HG03521 (cell line): ENCODE measurements at regions not wholly inside any gene's neighbourhood (a gene's known extent, or its start where the extent isn't known, plus 50 kb on each side); places are given as distances from the start of the nearest gene placed in this dataset.
"Not testable (repeated sequence)": the region's sequence is repeated elsewhere in the genome, so short reads cannot be mapped to it uniquely, and the experiment has no call there.

Experiments
- ATAC-seq: cut with Tn5 transposase; IDR thresholded peaks from one replicate; pipeline ENCODE4 v1.9.1; 2021; ENCODE audit warnings: mild to moderate bottlenecking, moderate library complexity; ENCODE audit not compliant: unreplicated experiment

DNA sequence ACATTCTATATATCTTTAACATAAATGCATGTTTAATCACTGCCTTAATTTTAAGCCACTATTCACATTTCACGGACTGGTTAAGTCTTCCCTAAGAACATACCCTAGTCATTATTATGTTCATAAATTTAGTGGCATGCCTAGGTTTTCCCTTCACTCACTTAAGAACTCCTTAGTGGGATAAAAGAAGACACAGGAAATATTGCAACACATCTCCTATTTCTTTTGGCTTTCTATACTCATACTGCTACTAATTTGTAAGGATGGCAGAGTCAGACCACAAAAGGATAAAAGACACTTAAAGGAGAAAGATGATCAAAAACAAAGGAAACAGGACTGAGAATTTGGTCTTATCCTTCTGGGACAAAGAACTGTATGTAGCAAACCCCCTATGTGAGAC, 951.4 kb downstream of the SORCS3 start:
- no peak for ATAC-seq

DNA sequence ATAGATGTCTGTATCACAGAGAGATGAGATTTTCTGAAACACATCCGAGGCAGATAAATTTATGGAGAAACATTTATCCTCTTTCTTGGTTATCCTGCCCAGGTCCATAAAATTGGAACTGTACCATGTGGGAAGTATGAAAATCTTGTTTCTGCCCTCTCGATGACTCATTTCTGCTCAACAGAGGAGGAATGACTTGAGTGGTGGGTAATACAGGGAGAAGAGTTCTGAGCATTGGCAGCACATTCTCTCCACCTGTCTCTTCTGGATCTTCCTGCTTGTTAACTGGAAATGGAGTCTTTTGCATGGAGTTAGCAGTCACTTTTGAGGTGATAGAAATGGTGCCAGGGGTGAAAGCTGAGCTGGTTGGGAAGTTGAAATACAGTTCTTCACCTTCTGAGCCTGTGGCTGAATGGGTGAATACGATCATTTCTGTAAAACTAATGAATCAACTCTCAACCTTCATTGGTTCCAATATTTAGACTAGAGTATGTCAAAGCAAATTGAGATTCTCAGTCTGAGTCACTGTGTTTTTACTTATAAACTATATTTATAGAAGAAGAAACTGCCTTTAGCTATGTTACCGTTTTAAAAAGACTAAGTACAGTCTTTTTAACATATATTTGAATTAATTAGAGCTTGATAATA, 945.5 kb downstream of the SORCS3 start:
- ATAC-seq = no peak

DNA sequence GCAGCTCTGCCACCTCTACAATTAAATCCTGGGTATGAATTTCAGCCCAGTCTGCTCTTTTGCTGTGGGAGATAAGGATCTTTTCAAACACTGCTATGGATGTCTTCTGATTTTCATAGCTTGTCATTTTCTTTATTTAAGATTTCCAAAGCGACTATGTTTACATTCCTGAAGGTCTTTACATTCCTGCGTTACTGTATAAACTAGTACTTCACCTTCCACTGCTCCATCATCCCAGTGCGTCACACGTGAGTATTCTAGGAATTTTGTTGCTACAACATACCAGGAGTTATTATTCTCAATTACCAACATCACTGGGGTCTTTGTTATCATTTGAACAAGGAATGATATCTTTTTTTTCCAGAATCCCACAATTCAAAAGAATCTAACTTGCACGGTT, 944.7 kb downstream of the SORCS3 start:
- no peak for ATAC-seq

DNA sequence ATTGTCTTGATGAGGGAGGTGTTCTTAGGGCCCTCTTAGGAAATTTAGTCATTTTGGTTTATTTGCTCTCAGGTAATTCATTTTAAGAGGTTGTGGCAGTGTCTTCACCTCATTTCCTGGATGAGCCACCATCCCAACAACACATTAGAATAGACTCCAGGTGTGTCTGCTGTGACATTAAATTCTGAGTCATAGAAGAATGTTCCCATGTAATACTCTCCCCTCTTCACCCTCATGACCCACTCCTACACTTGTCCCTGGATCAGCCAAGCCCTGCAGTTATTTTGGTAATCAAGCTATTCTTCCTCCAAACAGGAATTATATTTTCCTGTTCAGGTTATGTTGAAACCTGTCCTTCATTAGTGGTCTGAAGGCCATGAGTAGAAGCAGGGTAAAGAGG, 944.1 kb downstream of the SORCS3 start:
- no peak for ATAC-seq

DNA sequence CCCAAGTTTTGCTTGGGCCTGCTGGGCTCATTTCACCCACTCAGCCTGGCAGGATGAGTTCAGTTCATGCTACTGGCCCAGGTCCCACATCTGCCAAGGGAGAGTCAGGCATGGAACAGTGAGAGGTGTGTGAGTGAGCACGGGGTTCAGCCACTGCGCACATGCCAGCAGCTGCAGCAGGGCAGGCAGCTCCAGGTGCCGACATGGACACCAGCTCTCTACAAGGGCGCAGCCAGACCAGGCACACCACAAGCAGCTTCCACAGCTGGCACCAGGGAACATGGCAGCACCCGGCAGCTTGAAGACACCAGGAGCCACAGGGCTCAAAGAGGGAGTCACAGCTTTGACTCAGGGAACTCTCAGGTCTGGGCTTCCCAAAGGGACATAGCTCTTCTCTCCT, 938.0 kb downstream of the SORCS3 start:
- ATAC-seq = no peak

DNA sequence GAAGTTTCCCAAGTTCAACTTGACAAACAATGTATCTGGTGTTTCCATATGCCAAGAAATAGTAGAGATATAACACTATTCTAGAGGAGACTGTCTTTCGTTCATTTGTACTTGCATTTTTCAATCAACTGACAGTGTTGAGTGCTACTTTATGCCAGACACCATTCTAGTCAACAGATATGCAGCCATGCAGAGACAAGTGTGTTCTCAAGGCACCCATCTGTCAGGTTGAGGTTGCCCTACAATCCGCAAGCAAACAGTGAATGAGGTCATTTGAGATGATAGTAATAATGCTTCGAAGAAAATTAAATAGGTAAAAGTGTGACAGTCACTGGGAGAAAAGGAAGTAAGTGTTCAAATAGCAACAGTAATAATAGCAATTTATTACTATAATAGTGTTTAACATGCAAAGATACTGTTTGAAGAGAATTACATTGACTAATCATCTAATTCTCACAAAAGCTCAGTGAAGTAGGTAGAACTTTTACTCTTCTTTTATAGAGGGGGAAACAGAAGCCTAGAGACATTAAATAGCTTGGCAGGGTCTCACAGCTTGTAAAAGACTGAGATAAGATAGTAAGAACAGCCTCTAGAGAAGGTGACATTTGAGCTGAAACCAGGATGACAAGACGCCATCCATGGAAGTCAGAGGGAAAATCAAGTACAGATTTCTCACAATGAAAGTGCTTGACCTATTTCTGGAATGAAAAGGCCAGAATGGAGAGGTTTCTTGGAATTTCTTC, 936.9 kb downstream of the SORCS3 start:
- no peak for ATAC-seq

DNA sequence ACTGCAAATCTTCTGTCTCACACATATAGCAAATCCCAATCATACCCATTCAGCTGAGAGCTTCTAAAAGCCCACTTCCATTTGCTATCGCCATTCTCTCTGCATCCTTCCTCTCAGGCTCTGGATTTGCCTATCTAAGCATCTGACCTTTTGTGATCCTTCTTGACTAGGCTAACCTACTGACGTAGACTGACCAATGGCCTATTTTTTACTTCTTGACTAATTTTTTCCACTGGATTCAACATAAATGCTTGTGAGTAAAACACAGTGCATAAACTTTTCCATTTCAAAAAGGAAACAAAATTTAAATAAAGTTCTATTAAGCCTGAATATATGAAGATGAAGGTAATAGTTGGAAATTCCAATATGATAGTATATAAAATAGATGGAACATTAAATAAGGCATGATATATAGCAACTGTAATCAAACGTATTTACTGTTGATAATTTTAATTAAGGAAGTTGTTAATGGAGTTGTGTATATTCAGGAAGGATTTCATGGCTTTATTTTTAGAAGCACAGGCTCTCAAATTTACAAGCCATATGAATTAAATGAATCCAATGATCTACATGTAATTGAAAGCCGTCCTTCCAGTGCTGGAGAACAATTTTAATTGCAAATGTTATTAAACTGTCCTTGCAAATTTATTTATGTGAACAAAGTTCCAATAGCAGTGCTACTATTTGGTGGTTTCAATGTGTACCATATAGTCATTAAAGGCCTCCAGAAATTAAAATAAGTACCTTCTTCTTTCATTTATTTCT, 918.4 kb downstream of the SORCS3 start:
- no peak for ATAC-seq

DNA sequence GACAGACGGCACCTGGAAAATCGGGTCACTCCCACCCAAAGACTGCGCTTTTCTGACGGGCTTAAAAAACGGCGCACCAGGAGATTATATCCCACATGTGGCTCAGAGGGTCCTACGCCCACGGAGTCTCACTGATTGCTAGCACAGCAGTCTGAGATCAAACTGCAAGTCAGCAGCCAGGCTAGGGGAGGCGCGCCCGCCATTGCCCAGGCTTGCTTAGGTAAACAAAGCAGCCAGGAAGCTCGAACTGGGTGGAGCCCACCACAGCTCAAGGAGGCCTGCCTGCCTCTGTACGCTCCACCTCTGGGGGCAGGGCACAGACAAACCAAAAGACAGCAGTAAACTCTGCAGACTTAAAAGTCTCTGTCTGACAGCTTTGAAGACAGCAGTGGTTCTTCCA, 909.4 kb downstream of the SORCS3 start:
- ATAC-seq = not testable (repeated sequence)

DNA sequence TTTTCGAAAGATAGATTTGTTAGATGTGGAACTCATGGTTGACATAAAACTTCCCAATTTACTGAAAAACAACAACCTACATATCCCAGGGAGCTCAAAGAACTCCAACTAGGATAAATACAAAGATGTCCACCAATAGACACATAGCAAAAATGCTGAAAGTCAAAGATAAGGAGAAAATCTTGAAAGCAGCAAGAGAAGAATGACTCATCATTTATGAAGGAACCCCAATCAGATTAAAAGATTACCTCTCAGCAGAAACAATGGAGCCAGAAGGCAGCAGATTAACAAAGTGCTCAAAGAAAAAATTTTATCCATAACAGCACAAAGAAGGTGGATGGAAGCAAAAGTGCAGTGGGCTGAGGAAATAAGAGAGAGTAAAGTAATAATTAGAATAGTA, 908.6 kb downstream of the SORCS3 start:
- no peak for ATAC-seq

DNA sequence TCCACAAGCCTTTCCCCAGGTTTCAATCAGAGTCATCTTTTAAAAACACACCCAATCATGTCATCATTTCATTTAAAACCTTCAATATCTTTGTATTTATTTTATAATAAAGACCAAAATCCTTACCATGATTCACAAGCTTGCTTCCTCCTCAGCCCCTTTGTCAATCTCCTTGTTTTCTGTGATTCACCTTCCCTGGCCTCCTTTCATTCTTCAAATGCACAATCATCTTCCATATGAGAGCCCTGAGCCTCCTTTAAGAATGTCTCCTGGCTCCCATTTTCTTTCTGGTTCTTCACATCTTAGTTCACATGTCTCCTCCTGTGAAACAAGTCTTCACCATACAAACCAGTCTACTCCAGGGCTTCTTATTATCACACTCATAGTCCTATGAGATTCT, 904.0 kb downstream of the SORCS3 start:
- ATAC-seq = no peak

DNA sequence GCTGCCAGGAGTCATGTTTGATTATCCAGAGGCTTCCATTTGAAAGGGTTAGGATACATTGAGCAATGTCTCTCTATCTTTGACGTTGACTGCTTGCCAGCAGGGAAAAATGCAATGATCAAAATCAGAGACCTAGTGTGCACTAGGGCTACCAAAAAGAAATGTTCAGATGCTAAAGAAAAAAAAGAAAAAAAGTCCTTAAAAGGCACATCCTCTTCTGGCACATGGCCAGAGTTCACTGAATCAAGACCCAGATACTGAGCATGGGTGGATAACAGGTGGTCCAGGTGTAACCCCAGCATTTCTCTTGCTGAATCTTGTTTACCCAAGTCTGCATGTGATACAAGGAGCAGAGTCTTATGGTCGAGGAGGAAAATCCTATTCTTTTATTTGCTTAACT, 899.3 kb downstream of the SORCS3 start:
- no peak for ATAC-seq

DNA sequence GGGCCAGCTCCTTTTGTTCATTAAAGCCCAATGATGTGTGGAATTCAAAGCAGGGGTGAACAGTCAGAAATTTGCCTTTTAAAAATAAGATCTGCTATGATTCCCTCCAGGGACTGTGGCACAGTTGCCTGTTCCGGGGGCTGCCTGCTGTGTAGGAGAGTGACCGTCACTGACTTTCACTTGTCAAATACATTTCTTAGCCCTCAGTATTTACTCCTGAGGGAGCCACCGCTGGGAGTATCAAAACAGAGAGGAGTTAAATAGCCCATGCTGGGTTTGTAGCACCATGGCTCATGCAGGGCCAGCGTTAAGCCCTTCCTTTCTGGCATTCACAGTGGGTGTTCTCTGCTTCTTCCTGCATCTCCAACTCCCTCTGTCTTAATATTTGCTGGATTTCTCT, 897.8 kb downstream of the SORCS3 start:
- no peak for ATAC-seq

DNA sequence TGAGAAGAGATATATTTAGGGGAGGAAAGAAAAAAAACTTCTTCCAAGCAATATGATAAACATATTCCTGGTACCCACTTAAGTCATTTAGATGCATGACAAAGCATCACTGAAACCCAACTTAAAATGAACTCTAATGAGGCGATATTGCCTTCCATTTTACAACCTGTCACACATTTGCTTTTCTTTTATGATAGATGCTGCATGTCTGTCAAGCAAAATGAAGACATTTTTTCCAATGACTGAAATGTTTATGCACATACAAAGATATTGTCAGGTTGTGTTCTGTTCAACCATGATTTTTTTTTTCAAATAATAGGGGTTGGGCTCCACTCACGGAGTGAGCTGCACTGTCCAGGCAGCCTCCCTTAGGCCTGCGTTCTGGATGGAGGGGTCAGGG, 894.4 kb downstream of the SORCS3 start:
- no peak for ATAC-seq

DNA sequence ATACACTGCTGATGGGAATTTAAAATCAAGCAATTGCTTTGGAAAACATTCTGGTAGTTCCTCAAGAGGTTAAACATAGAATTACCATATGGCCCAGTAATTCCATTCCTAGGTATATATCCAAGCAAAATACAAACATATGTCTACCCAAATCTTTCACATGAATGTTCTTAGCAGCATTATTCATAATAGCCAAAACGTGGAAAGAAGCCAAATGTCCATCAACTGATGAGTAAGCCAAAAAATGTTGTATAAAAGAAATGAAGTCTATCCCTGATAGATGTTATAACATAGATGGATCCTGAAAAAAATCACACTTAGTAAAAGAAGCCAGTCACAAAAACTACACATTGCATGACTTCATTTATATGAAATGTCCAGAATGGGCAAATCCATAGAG, 893.0 kb downstream of the SORCS3 start:
- ATAC-seq = no peak

DNA sequence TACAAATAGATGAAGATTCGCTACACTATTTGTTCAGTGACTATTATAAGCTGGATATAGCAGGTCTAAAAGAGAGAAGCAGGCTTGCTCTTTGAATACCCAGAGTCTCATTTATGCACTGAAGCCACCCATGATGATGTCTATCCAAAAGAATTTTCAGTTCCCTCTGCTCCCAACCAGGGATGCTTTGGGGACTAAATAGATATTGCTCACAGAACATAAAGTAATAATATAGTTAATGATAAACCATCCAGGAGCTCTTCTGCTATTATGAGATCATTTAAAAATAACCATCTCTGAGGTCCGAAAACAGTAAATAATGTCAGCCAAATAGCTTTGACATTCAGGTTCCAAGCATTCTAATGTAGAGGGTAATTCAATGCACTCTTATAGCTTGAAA, 875.4 kb downstream of the SORCS3 start:
- no peak for ATAC-seq

DNA sequence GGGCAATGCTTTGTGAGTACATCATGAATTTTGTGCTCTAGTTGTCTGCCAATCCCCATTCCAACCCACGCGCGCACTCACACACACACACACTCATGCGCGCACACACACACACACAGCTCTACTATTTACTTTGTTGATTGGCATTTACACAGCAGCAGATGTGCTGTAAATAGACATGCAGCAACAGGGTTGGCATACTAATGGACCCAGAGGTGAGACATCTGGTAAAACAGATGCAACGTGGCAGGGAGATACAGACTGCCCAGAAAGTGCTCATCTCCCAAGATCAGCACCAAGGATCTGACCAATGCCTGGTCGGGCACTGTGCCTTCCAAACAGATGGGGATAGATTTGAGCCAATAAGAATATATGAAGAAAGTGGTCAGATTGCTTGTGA, 873.0 kb downstream of the SORCS3 start:
- ATAC-seq = no peak

DNA sequence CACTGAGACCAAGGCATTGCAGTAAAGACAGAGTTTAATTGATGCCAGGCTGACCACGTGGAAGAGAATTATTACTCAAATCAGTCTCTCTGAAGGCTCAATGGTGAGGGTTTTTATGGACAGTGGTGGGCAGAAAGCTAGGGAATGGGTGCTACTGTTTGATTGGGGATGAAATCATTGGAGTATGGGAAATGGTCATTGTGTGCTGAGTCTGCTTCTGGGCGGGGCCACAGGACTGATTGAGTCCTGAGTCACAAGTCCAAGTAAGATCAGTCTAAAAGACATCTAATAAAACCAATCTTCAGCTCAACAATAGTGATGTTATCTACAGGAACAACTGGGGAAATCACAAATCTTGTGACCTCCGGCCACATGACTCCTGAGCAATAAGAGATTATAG, 868.4 kb downstream of the SORCS3 start:
- ATAC-seq = no peak

DNA sequence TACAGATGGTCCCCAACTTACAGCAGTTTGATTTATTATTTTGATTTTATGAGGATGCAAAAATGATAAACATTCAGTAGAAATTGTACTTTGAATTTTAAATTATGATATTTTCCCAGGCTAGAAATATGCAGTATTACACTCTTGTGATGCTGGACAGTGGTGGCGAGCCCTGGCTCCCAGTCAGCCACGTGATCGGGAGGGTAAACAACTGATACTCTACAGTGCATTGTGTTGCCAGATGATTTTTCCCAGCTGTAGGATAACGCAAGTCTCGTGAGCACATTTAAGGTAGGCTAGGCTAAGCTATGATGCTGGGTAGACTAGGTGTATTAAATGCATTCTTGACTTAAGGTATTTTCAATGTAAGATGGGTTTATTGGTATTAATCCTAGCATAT, 865.2 kb downstream of the SORCS3 start:
- ATAC-seq = no peak

DNA sequence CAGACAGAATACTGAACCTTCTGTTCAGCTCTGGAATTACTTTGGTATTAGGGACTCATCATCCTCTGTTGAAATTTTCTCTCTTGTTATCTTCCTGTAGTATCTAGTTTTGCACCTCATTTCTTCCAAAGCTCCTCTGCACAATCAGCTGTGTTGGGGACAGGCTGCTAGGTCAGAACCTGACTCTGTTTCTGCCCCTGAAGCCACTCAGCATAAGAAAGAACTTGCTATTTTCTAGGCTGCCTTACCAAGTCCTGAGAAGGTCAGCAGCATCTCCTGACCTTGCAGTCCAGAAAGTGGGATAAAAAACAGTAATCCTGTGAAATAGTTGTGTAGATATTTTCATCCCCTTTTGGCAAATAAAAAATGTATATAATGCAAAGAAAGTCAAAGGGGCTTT, 862.6 kb downstream of the SORCS3 start:
- ATAC-seq = no peak

DNA sequence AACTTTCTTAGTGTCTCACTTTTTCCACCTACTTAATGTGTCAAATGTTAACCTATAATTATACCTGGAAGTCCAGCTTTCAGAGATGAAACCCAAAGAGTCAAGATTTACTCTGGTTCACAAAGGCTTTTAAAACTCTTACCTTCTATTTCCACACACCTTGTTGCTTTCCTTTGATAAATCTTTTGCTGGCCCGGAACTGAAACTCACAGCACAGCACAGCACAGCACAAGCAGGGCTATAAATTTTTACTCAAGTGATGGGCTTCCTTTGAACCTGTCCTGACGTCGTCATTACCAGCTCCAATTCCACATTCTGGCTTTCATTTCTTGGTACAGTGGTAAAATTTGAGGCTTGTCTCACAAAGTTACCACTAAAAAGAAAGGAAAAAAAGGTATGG, 861.0 kb downstream of the SORCS3 start:
- no peak for ATAC-seq

DNA sequence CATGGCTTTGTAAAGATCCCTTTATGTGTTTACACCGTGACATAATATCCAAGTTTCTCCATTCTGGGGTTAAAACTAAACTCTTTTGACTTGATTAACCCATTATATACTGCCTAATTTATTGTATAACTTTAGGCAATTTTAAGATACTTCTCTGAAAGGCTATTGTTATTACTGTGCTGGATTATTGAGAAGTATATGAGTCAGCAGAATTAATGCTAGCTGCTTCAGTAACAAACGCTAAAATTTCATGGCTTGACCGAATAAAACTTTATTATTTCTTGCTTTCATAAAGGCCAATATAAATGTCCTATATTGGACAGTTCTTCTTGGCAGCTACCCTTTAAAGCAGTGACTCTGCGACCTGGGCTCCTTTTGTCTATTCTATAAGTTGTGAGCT, 853.9 kb downstream of the SORCS3 start:
- no peak for ATAC-seq

DNA sequence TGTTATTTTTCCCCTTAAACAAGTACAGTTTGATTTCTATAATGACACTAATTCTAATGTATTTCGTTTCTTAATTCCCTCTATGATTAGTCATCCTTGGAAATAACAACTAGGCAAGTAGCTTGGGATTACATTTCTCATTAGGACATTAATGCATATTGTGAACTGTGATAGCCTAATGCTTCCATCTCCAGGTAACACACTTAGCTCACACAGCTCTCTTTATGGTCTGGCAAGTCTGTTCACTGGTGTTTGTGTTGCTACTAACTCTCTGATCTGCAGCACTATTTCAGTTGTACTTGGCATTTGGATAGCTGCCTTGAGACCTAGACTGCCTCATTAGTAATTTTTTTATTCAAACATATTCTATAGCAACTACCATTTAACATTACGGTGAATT, 853.2 kb downstream of the SORCS3 start:
- ATAC-seq = no peak
